ENCODE measurements at regions not wholly inside any gene's neighbourhood (a gene's known extent, or its start where the extent isn't known, plus 50 kb on each side); places are given as distances from the start of the nearest gene placed in this dataset.
A peak's percentile ranks its signal among the peaks of the same experiment; 100 is the strongest.

DNA sequence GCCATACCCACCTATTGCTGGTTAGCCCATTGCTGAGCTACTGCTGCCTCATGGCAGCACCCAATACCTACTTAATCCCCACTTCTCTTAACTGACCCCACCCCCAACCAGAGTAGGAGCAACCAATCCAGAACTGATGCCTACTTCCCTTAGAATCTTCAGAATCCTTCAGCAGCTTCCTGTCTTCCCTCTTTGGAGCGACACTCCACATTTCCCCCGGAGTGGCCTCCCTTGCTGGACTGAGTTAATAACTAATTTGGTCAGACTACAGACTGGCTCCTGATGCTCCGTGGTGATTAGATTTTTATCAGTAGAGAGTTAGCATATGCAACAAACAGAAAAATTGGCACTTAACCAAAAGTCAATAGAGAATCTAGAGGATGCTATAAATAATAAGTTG, 51.2 kb upstream of the UBR2 start (continued):
- TF ChIP-seq, protein P1, sequence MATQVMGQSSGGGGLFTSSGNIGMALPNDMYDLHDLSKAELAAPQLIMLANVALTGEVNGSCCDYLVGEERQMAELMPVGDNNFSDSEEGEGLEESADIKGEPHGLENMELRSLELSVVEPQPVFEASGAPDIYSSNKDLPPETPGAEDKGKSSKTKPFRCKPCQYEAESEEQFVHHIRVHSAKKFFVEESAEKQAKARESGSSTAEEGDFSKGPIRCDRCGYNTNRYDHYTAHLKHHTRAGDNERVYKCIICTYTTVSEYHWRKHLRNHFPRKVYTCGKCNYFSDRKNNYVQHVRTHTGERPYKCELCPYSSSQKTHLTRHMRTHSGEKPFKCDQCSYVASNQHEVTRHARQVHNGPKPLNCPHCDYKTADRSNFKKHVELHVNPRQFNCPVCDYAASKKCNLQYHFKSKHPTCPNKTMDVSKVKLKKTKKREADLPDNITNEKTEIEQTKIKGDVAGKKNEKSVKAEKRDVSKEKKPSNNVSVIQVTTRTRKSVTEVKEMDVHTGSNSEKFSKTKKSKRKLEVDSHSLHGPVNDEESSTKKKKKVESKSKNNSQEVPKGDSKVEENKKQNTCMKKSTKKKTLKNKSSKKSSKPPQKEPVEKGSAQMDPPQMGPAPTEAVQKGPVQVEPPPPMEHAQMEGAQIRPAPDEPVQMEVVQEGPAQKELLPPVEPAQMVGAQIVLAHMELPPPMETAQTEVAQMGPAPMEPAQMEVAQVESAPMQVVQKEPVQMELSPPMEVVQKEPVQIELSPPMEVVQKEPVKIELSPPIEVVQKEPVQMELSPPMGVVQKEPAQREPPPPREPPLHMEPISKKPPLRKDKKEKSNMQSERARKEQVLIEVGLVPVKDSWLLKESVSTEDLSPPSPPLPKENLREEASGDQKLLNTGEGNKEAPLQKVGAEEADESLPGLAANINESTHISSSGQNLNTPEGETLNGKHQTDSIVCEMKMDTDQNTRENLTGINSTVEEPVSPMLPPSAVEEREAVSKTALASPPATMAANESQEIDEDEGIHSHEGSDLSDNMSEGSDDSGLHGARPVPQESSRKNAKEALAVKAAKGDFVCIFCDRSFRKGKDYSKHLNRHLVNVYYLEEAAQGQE (IDR thresholded peaks at IDR 0.05; ENCODE audit: low read depth, low read length): no peak

DNA sequence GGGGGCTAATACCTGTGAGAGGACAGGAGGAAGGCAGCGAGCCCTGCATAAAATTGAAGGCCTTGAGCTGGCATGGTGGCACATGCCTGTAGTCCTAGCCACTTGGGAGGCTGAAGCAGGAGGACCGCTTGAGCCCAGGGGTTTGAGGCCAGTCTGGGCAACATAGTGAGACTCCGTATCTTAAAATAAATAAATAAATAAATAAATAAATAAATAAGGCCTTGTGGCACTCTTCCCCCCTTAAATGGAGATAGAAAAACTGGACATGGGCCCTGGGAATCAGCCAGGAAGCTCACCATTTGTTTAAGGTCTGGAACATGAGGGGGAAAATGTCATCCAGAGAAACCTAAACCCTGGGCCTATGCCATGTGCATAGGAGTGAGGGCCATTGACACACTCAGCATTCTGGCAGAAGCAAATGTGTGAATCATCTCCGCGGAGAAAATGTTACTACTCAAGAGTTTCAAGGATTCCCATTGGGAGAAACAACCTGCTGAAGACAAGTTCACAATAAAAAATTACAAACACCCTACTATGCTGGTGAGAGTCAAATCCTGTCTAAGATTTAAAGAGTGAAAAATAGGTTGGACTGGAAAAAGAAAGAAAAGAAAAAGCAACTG, 51.9 kb upstream of the UBR2 start:
- POLR2A ChIA-PET: no interaction called here
- no peaks in the 10 kb centered on the region for H3K36me3 ChIP-seq (replicated peaks in 1 of 2; ENCODE audit: control insufficient read depth in 1 of 2, insufficient read depth in 2 of 2, low read length in 1 of 2)
- CTCF ChIA-PET: interaction anchor here (1.2 to 4.8 kb wide), 3 partner anchors 18 to 36 kb away, joined by 3 to 22 read pairs (median 6); no protein-coding TSS in a partner anchor
- peak overlapping the region; percentile 69; the same call in 1 of the 2 replicates for H2AFZ ChIP-seq (ENCODE audit: low read depth)
- no peak overlapping the region for H3K4me2 ChIP-seq
- H3K79me2 ChIP-seq (ENCODE audit: insufficient read depth): no peaks in the 10 kb centered on the region
- no peaks in the 10 kb centered on the region for H3K9me2 ChIP-seq
- no peaks in the 10 kb centered on the region for H3K9me3 ChIP-seq
- peaks cover 8 to 9% of the 10 kb centered on the region in 2 experiments; a peak in 3 of 4 replicates for H3K4me1 ChIP-seq (ENCODE audit: control insufficient read depth in 1 of 2, insufficient read depth in 2 of 2, low read depth in 1 of 2, low read length in 1 of 2)
- WGBS (ENCODE audit: low lambda C conversion rate): 86% methylated on average over 5 of the region's 5 CpGs
- no peak for DNase-seq
- peaks cover 4% of the 10 kb centered on the region for H3F3A ChIP-seq (replicated peaks; ENCODE audit: insufficient read depth)
- H3K27me3 ChIP-seq (ENCODE audit: insufficient read depth): no peaks in the 10 kb centered on the region
- H3K9ac ChIP-seq: no peak overlapping the region
- no peak overlapping the region for H3K4me3 ChIP-seq (ENCODE audit: low read depth in 2 of 2, low read length in 1 of 2)
- no peaks in the 10 kb centered on the region for H4K20me1 ChIP-seq (ENCODE audit: insufficient read depth)
- peak overlapping the region in 1 of 2 experiments; percentile 44; a peak in 1 of 4 replicates for H3K27ac ChIP-seq (ENCODE audit: low read depth in 2 of 2, low read length in 1 of 2)
- no peak for TF ChIP-seq FOXJ3 (CRISPR knock-in tag; IDR thresholded peaks at IDR 0.05)
- TF ChIP-seq, protein P2, sequence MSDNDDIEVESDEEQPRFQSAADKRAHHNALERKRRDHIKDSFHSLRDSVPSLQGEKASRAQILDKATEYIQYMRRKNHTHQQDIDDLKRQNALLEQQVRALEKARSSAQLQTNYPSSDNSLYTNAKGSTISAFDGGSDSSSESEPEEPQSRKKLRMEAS (IDR thresholded peaks at IDR 0.05; ENCODE audit: low read depth): peak; percentile 59; the same call in 1 of the 2 replicates
- no peak for TF ChIP-seq RFX5 (IDR thresholded peaks at IDR 0.05; ENCODE audit: low read length)
- no peak for TF ChIP-seq POLR2AphosphoS5 (IDR thresholded peaks at IDR 0.05; ENCODE audit: low read depth, low read length)
- TF ChIP-seq, protein P3, sequence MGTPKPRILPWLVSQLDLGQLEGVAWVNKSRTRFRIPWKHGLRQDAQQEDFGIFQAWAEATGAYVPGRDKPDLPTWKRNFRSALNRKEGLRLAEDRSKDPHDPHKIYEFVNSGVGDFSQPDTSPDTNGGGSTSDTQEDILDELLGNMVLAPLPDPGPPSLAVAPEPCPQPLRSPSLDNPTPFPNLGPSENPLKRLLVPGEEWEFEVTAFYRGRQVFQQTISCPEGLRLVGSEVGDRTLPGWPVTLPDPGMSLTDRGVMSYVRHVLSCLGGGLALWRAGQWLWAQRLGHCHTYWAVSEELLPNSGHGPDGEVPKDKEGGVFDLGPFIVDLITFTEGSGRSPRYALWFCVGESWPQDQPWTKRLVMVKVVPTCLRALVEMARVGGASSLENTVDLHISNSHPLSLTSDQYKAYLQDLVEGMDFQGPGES (IDR thresholded peaks at IDR 0.05; ENCODE audit: low read depth, low read length): no peak
- TF ChIP-seq JUND (IDR thresholded peaks at IDR 0.05): 0 out of 2 replicates have a peak, but pooled peaks have one; percentile 16
- no peak for TF ChIP-seq TEAD4 (IDR thresholded peaks at IDR 0.05; ENCODE audit: borderline replicate concordance, insufficient read depth)
- no peak for TF ChIP-seq CHD2 (IDR thresholded peaks at IDR 0.05; ENCODE audit: low read length, partially characterized antibody)
- TF ChIP-seq FOSL2 (IDR thresholded peaks at IDR 0.05; ENCODE audit: borderline replicate concordance, low read depth): peak; percentile 47
- TF ChIP-seq, protein P4, sequence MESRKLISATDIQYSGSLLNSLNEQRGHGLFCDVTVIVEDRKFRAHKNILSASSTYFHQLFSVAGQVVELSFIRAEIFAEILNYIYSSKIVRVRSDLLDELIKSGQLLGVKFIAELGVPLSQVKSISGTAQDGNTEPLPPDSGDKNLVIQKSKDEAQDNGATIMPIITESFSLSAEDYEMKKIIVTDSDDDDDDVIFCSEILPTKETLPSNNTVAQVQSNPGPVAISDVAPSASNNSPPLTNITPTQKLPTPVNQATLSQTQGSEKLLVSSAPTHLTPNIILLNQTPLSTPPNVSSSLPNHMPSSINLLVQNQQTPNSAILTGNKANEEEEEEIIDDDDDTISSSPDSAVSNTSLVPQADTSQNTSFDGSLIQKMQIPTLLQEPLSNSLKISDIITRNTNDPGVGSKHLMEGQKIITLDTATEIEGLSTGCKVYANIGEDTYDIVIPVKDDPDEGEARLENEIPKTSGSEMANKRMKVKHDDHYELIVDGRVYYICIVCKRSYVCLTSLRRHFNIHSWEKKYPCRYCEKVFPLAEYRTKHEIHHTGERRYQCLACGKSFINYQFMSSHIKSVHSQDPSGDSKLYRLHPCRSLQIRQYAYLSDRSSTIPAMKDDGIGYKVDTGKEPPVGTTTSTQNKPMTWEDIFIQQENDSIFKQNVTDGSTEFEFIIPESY (IDR thresholded peaks at IDR 0.05; ENCODE audit: borderline replicate concordance, low read depth): no peak
- TF ChIP-seq YY1 (IDR thresholded peaks at IDR 0.05; ENCODE audit: low read depth): no peak
- TF ChIP-seq EZH2phosphoT487 (IDR thresholded peaks at IDR 0.05; ENCODE audit: borderline replicate concordance, low read depth): no peak
- no peak for TF ChIP-seq RAD21 (IDR thresholded peaks at IDR 0.05; ENCODE audit: low read length)
- no peak for TF ChIP-seq GATA2 (CRISPR knock-in tag; IDR thresholded peaks at IDR 0.05)
- no peak for TF ChIP-seq SMC3 (IDR thresholded peaks at IDR 0.05; ENCODE audit: low read depth, low read length)
- TF ChIP-seq FOXM1 (IDR thresholded peaks at IDR 0.05; ENCODE audit: low read depth): no peak
- peak; percentile 49; the same call in 1 of the 2 replicates for TF ChIP-seq NFIC (IDR thresholded peaks at IDR 0.05; ENCODE audit: borderline replicate concordance)
- TF ChIP-seq RCOR1 (IDR thresholded peaks at IDR 0.05; ENCODE audit: low read length): no peak
- TF ChIP-seq NRF1 (IDR thresholded peaks at IDR 0.05; ENCODE audit: low read depth, low read length): no peak
- TF ChIP-seq, protein P1 (IDR thresholded peaks at IDR 0.05; ENCODE audit: low read depth, low read length): no peak
